ENCODE measurements at regions not wholly inside any gene's neighbourhood (a gene's known extent, or its start where the extent isn't known, plus 50 kb on each side); places are given as distances from the start of the nearest gene placed in this dataset.

GRCh38 chr7:66505009-66505408, 123.7 kb upstream of the KCTD7 start (continued):
- TF ChIP-seq ZNF462 (CRISPR knock-in tag; IDR thresholded peaks at IDR 0.05), result no peak
- no peak for TF ChIP-seq JUNB (IDR thresholded peaks at IDR 0.05; ENCODE audit: unreplicated experiment)
- TF ChIP-seq ZNF331 (CRISPR knock-in tag; IDR thresholded peaks at IDR 0.05; ENCODE audit: low read depth), result no peak

GRCh38 chr7:66505531-66506451, 122.9 kb upstream of the KCTD7 start:
- Mint-ChIP-seq H3K27ac (no peak overlapping the region), H3K4me3 (no peak overlapping the region), H3K36me3 (ENCODE audit: low read depth) (no peaks in the 10 kb centered on the region), H3K9me3 (no peaks in the 10 kb centered on the region), H3K4me1 (no peaks in the 10 kb centered on the region), H3K27me3 (ENCODE audit: insufficient read depth, low read depth, poor library complexity) (peaks cover 5% of the 10 kb centered on the region)
- Histone ChIP-seq H2AFZ (0 out of 2 replicates have a peak overlapping the region, but pooled peaks have one; percentile 28), H3K27me3 (ENCODE audit: insufficient read depth) (no peaks in the 10 kb centered on the region), H3K79me2 (replicated peaks; ENCODE audit: insufficient read depth) (no peaks in the 10 kb centered on the region), H3K4me1 (ENCODE audit: insufficient read depth) (no peaks in the 10 kb centered on the region), H4K20me1 (replicated peaks; ENCODE audit: insufficient read depth) (no peaks in the 10 kb centered on the region), H3K9me2 (ENCODE audit: insufficient read depth) (no peaks in the 10 kb centered on the region), H3K36me3 (ENCODE audit: insufficient read depth) (no peaks in the 10 kb centered on the region), H3K4me3 (no peak overlapping the region), H3F3A (replicated peaks; ENCODE audit: low read depth) (no peaks in the 10 kb centered on the region), H3K27ac (ENCODE audit: low read depth) (no peak overlapping the region), H3K4me2 (no peak overlapping the region)
- ATAC-seq (no peak; the same call in 2 of the 3 replicates), DNase-seq (ENCODE audit: low spot score) (no peak)
- TF ChIP-seq REST (IDR thresholded peaks at IDR 0.05; ENCODE audit: unreplicated experiment) (no peak), STAT1 (IDR thresholded peaks at IDR 0.05; ENCODE audit: unreplicated experiment) (no peak), NANOG (IDR thresholded peaks at IDR 0.05; ENCODE audit: borderline replicate concordance) (no peak), JUNB (IDR thresholded peaks at IDR 0.05; ENCODE audit: unreplicated experiment) (no peak), POLR2AphosphoS5 (IDR thresholded peaks at IDR 0.05; ENCODE audit: low read depth) (no peak), CTCF (conservative IDR thresholded peaks at IDR 0.05; ENCODE audit: low read depth in 2 of 2) (no peak), EZH2phosphoT487 (IDR thresholded peaks at IDR 0.05; ENCODE audit: unreplicated experiment) (no peak), ZNF114 (CRISPR knock-in tag; IDR thresholded peaks at IDR 0.05) (no peak), ETS1 (IDR thresholded peaks at IDR 0.05) (no peak), CREB1 (CRISPR knock-in tag; IDR thresholded peaks at IDR 0.05; ENCODE audit: low read depth) (no peak)
